ENCODE measurements at regions not wholly inside any gene's neighbourhood (a gene's known extent, or its start where the extent isn't known, plus 50 kb on each side); places are given as distances from the start of the nearest gene placed in this dataset.

- Histone ChIP-seq H2AK9ac (replicated peaks; ENCODE audit: low read depth, low read length, poor library complexity) (no peak overlapping the region), H3K4me3 (ENCODE audit: insufficient read depth, low read depth, low read length) (no peak overlapping the region), H4K5ac (ENCODE audit: low read depth, low read length) (no peak overlapping the region), H3K79me1 (ENCODE audit: low read depth in 1 of 2, low read length in 2 of 2) (no peaks in the 10 kb centered on the region), H3K27ac (ENCODE audit: insufficient read depth, low read length) (no peak overlapping the region), H3K4me1 (ENCODE audit: control insufficient read depth, insufficient read depth, low read length) (peaks cover 2% of the 10 kb centered on the region; the same call in 1 of the 2 replicates), H4K8ac (ENCODE audit: low read depth in 2 of 2, low read length in 2 of 2) (no peak overlapping the region), H2BK20ac (ENCODE audit: low read depth, low read length) (no peak overlapping the region), H3K9me3 (ENCODE audit: control insufficient read depth, insufficient read depth, low read length) (no peaks in the 10 kb centered on the region), H3K9me1 (ENCODE audit: insufficient read depth, low read length) (no peaks in the 10 kb centered on the region), H3K23ac (ENCODE audit: low read depth, low read length) (no peak overlapping the region), H4K91ac (ENCODE audit: insufficient read depth, low read depth, low read length) (no peak overlapping the region), H3K27me3 (ENCODE audit: control insufficient read depth, insufficient read depth, low read length) (no peaks in the 10 kb centered on the region), H3K9ac (ENCODE audit: low read depth, low read length) (no peak overlapping the region), H2AFZ (replicated peaks; ENCODE audit: low read length, poor library complexity) (no peak overlapping the region), H3K56ac (ENCODE audit: extremely low read depth, insufficient read depth, low read length) (no peak overlapping the region), H3K4me2 (ENCODE audit: low read depth, low read length) (no peak overlapping the region), H2BK15ac (ENCODE audit: low read depth, low read length) (no peak overlapping the region), H3K18ac (ENCODE audit: low read depth, low read length) (no peak overlapping the region), H2AK5ac (ENCODE audit: low read depth, low read length) (no peak overlapping the region), H3K14ac (replicated peaks; ENCODE audit: low read depth, low read length) (no peak overlapping the region), H2BK120ac (ENCODE audit: low read depth, low read length) (no peak overlapping the region), H2BK5ac (ENCODE audit: low read depth, low read length, poor library complexity, severe bottlenecking) (no peak overlapping the region), H3K36me3 (ENCODE audit: control insufficient read depth, insufficient read depth, low read length) (no peaks in the 10 kb centered on the region), H3K4ac (ENCODE audit: low read depth, low read length) (no peak overlapping the region), H4K20me1 (ENCODE audit: insufficient read depth, low read length) (no peaks in the 10 kb centered on the region)
- DNase-seq (no peak), ATAC-seq (ENCODE audit: low read depth) (no peak)
- intact Hi-C loops (cut with micrococcal nuclease) (no loop called here), dilution Hi-C loops (cut with HindIII; ENCODE audit: low sequenced_read_pairs, unreplicated experiment) (no loop called here), in situ Hi-C loops (cut with MboI; ENCODE audit: low sequenced_read_pairs) (no loop called here)
- ChIA-PET CTCF (no interaction called here), POLR2A (ENCODE audit: unreplicated experiment) (no interaction called here)
- no peak for TF ChIP-seq RAD21 (IDR thresholded peaks at IDR 0.05; ENCODE audit: low read length)
- no peak for TF ChIP-seq NFE2L2 (IDR thresholded peaks at IDR 0.05; ENCODE audit: low read depth, low read length)
- no peak for TF ChIP-seq SMC3 (IDR thresholded peaks at IDR 0.05; ENCODE audit: low read depth, low read length)
- no peak for TF ChIP-seq BHLHE40 (IDR thresholded peaks at IDR 0.05; ENCODE audit: low read depth, low read length)
- TF ChIP-seq POLR2A (IDR thresholded peaks at IDR 0.05; ENCODE audit: low read depth, low read length) = no peak
- TF ChIP-seq MAZ (IDR thresholded peaks at IDR 0.05; ENCODE audit: borderline replicate concordance, low read depth, low read length) = no peak
- TF ChIP-seq RCOR1 (IDR thresholded peaks at IDR 0.05; ENCODE audit: insufficient replicate concordance, low read length) = no peak
- no peak for TF ChIP-seq RFX5 (IDR thresholded peaks at IDR 0.05; ENCODE audit: low read depth, low read length)
- WGBS, 2 experiments (ENCODE audit: extremely low coverage in 2 of 2, insufficient read length in 1 of 2) = 77% methylated on average over 4 of the region's 6 CpGs; no CpG with 5 or more reads in 1 of the 2 experiments
- BruUV-seq (replicated peaks) = no TSS peak
Measured at GRCh38 chr12:24696800-24697199, 252.1 kb downstream of the BCAT1 start.

Data from IMR-90 (cell line).